ENCODE measurements at regions not wholly inside any gene's neighbourhood (a gene's known extent, or its start where the extent isn't known, plus 50 kb on each side); places are given as distances from the start of the nearest gene placed in this dataset.

DNA sequence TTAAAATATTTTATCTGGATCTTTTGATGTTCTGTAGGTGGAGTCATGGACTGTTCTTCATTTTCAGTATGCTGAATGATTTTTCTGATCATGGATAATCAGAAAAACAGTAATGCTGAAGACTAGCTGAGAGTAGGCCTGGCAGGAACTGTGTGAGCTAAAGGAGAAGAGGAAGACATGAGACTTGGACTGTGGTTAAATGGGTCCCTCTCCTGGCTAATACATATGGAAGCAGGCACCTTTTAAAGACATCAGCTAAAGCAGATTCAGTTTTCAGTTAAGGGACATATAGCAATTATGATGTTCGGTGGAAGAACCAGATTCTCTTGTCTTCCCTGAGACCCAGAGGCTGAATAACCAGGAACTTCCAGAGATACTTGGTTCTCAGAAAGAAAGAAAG, 169.4 kb downstream of the OLFM4 start:
- H3K9me3 Mint-ChIP-seq (ENCODE audit: low read depth): no peaks in the 10 kb centered on the region
- TF ChIP-seq, protein P1, sequence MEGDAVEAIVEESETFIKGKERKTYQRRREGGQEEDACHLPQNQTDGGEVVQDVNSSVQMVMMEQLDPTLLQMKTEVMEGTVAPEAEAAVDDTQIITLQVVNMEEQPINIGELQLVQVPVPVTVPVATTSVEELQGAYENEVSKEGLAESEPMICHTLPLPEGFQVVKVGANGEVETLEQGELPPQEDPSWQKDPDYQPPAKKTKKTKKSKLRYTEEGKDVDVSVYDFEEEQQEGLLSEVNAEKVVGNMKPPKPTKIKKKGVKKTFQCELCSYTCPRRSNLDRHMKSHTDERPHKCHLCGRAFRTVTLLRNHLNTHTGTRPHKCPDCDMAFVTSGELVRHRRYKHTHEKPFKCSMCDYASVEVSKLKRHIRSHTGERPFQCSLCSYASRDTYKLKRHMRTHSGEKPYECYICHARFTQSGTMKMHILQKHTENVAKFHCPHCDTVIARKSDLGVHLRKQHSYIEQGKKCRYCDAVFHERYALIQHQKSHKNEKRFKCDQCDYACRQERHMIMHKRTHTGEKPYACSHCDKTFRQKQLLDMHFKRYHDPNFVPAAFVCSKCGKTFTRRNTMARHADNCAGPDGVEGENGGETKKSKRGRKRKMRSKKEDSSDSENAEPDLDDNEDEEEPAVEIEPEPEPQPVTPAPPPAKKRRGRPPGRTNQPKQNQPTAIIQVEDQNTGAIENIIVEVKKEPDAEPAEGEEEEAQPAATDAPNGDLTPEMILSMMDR (IDR thresholded peaks at IDR 0.05): no peak
- H3K27ac Mint-ChIP-seq (ENCODE audit: unreplicated experiment): no peak overlapping the region
- H3K4me1 Mint-ChIP-seq (ENCODE audit: low read depth): no peaks in the 10 kb centered on the region
- H3K27me3 Mint-ChIP-seq (ENCODE audit: low read depth): peaks cover 11% of the 10 kb centered on the region
- DNase-seq (ENCODE audit: low spot score): no peak
- H3K4me3 Mint-ChIP-seq (ENCODE audit: unreplicated experiment): no peak overlapping the region
- H3K36me3 Mint-ChIP-seq (ENCODE audit: low read depth): no peaks in the 10 kb centered on the region

DNA sequence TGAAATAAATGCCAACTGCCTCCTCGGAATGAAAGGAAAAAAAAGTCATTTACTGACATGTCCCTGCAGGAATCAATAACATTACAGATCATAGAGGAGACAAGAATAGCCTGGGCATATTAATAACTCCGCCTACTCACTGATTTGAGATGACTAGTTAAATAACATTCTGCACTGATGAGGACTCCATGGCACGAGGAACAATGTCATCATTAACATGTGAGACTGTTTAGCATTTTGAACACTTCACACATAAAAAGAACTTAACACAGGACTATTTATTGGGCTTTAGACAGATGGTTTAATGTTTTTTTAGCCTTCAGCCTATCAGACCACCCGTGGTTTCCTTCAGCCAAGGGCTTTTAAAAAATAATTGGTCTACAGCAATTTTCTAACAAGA, 170.1 kb downstream of the OLFM4 start:
- H3K9me3 Mint-ChIP-seq (ENCODE audit: low read depth): no peaks in the 10 kb centered on the region
- peaks cover 11% of the 10 kb centered on the region for H3K27me3 Mint-ChIP-seq (ENCODE audit: low read depth)
- no peak overlapping the region for H3K4me3 Mint-ChIP-seq (ENCODE audit: unreplicated experiment)
- no peak for DNase-seq (ENCODE audit: low spot score)
- no peak overlapping the region for H3K27ac Mint-ChIP-seq (ENCODE audit: unreplicated experiment)
- H3K36me3 Mint-ChIP-seq (ENCODE audit: low read depth): no peaks in the 10 kb centered on the region
- H3K4me1 Mint-ChIP-seq (ENCODE audit: low read depth): no peaks in the 10 kb centered on the region
- TF ChIP-seq, protein P1 (IDR thresholded peaks at IDR 0.05): no peak

DNA sequence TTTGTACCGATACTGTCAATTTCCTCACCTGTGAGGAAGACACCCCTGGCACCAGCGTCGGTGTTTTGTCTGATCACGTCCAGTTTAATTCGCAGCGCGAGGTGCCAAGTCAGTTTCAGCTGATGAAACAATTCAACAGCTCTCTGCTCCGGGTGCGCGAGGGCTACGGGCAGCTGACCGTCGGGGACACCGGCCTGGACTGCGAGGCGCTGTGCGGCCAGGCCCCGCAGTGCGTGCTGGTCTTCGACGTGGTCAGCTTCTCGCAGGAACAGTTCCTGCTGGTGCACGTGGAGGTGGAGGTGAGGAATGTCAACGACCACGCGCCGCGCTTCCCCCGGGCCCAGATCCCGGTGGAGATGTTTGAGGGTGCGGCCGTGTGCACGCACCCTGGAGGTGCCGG, 171.5 kb downstream of the OLFM4 start:
- no peaks in the 10 kb centered on the region for H3K36me3 Mint-ChIP-seq (ENCODE audit: low read depth)
- no peaks in the 10 kb centered on the region for H3K4me1 Mint-ChIP-seq (ENCODE audit: low read depth)
- no peak overlapping the region for H3K4me3 Mint-ChIP-seq (ENCODE audit: unreplicated experiment)
- TF ChIP-seq, protein P1 (IDR thresholded peaks at IDR 0.05): no peak
- peaks cover 13% of the 10 kb centered on the region for H3K27me3 Mint-ChIP-seq (ENCODE audit: low read depth)
- DNase-seq (ENCODE audit: low spot score): peak; percentile 92
- no peak overlapping the region for H3K27ac Mint-ChIP-seq (ENCODE audit: unreplicated experiment)
- no peaks in the 10 kb centered on the region for H3K9me3 Mint-ChIP-seq (ENCODE audit: low read depth)

DNA sequence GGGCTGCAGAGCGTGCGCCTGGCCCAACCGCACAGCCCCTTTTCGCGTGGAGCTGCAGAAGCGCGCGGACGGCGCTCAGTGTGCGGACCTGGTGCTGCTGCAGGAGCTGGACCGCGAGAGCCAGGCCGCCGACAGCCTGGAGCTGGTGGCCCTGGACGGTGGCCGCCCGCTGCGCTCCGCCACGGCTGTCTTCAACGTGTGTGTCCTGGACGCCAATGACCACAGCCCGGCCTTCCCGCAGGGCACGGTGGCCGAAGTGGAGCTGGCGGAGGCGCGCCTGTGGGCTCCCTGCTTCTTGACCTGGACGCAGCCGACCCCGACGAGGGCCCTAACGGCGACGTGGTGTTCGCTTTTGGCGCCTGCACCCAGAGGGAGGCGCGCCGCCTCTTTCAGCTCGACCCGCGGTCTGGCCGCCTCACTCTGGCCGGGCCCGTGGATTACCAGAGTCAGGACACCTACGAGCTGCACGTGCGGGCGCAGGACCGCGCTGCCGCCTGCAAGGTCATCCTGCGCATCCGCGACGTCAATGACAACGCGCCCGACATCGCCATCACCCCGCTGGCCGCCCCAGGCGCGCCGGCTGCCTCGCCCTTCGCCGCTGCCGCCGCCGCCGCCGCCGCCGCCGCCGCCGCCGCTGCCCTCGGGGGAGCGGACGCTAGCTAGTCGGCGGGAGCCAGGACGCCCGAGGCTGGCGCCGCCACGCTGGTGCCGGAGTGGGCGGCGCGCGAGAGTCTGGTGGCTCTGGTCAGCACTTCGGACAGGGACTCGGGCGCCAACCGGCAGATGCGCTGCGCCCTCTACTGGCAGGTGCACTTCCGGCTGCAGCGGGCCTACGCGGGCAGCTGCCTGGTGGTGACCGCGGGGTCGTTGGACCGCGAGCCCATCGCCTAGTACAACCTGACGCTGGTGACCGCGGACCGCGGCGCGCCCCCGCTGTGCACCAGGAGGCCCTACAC, 172.2 kb downstream of the OLFM4 start:
- Mint-ChIP-seq H3K27ac (ENCODE audit: unreplicated experiment) (no peak overlapping the region), H3K4me3 (ENCODE audit: unreplicated experiment) (no peak overlapping the region), H3K4me1 (ENCODE audit: low read depth) (no peaks in the 10 kb centered on the region), H3K27me3 (ENCODE audit: low read depth) (peaks cover 14% of the 10 kb centered on the region), H3K36me3 (ENCODE audit: low read depth) (no peaks in the 10 kb centered on the region), H3K9me3 (ENCODE audit: low read depth) (no peaks in the 10 kb centered on the region)
- TF ChIP-seq, protein P1 (IDR thresholded peaks at IDR 0.05): peak; percentile 78
- DNase-seq (ENCODE audit: low spot score): peak; percentile 88

DNA sequence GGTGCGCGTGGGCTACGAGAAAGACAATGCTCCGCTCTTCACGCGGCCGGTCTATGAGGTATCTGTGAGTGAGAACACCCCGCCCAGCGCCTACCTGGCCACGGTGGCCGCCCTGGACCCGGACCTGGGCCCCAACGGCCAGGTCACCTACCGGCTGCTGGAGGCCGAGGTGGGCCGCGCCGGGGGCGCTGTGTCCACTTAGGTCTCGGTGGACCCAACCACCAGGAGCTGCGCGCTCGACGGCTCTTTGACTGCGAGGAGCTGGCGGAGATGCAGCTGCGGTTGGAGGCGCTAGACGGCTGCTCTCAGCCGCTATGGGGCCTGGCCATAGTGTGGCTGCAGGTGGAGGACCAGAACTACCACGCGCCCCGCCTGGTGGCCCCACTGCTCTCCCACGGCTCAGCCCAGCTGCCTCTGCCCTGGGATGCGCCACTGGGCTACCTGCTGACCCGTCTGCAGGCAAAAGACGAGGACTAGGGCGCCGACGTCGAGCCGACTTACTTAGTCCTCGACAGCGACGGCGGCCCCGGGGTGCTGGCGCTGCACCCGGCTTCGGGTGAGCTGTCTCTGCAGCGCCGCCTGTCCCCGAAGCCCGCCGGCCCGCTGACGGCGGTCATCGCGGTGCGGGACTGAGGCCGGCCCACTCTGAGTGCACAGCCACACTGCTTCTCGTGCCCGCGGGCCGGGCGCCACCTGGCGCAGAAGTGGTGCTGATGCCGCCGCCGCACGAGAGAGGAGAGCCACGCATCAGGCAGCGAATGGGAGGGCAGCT, 173.0 kb downstream of the OLFM4 start:
- DNase-seq (ENCODE audit: low spot score): peak; percentile 93
- H3K27me3 Mint-ChIP-seq (ENCODE audit: low read depth): peaks cover 14% of the 10 kb centered on the region
- H3K4me3 Mint-ChIP-seq (ENCODE audit: unreplicated experiment): no peak overlapping the region
- TF ChIP-seq, protein P1 (IDR thresholded peaks at IDR 0.05): peak; percentile 53
- no peaks in the 10 kb centered on the region for H3K4me1 Mint-ChIP-seq (ENCODE audit: low read depth)
- no peaks in the 10 kb centered on the region for H3K9me3 Mint-ChIP-seq (ENCODE audit: low read depth)
- H3K36me3 Mint-ChIP-seq (ENCODE audit: low read depth): no peaks in the 10 kb centered on the region
- no peak overlapping the region for H3K27ac Mint-ChIP-seq (ENCODE audit: unreplicated experiment)

All from chondrocyte (in vitro differentiated cells).